Vagina (tissue), 2 donors: ENCODE measurements at regions not wholly inside any gene's neighbourhood (a gene's known extent, or its start where the extent isn't known, plus 50 kb on each side); places are given as distances from the start of the nearest gene placed in this dataset.

Source experiments
- DNase-seq, 2 donors: peaks; one replicate each; pipeline ENCODE4 v3.0.0-alpha.2; 2017; ENCODE audit errors: extremely low spot score in 2 of 2
- H3K27ac ChIP-seq: fragments of 200-600 bp; sonication (generic); one replicate; pipeline ENCODE4 v1.5.1; 2019
- H3K27me3 ChIP-seq: fragments of 200-600 bp; sonication (generic); one replicate; pipeline ENCODE4 v1.5.1; 2019
- H3K36me3 ChIP-seq, 2 donors: fragments of 200-600 bp; sonication (generic); one replicate each; pipeline ENCODE4 v1.5.1; 2017 to 2019
- H3K4me1 ChIP-seq: fragments of 200-600 bp; sonication (generic); one replicate; pipeline ENCODE4 v1.5.1; 2019
- H3K4me3 ChIP-seq, 2 donors: fragments of 200-600 bp; sonication (generic); 1 replicate in 1 of 2; 2 replicates in 1 of 2; pipeline ENCODE4 v1.5.1; 2016 to 2019
- H3K9me3 ChIP-seq: fragments of 200-600 bp; sonication (generic); one replicate; pipeline ENCODE4 v1.5.1; 2019
- CTCF ChIP-seq, 3 experiments: fragments of 450-650 bp in 2 of 3; fragments of 200-600 bp in 1 of 3; sonication (generic) in 1 of 3; IDR thresholded peaks; one replicate each; pipeline ENCODE4 v1.5.1; 2017 to 2019; ENCODE audit warnings: antibody characterized with exemption in 3 of 3, mild to moderate bottlenecking in 2 of 3, moderate library complexity in 2 of 3
- POLR2A ChIP-seq, 2 donors: fragments of 450-650 bp; IDR thresholded peaks; one replicate each; pipeline ENCODE4 v1.6.1; 2017; ENCODE audit warnings: antibody characterized with exemption in 2 of 2, mild to moderate bottlenecking in 2 of 2, moderate library complexity in 2 of 2
- POLR2AphosphoS5 ChIP-seq, 2 donors: sonication (generic); formaldehyde crosslinking; IDR thresholded peaks; one replicate each; pipeline ENCODE4 v1.9.0; 2017; ENCODE audit warnings: antibody characterized with exemption in 2 of 2, mild to moderate bottlenecking in 2 of 2, low read depth in 1 of 2; ENCODE audit not compliant: insufficient read depth in 1 of 2
- intact Hi-C: fragments of 100-400 bp; cut with DNase I; formaldehyde crosslinking; loops from one replicate; pipeline ENCODE4 v1.15.1; 2023

GRCh38 chr13:83204886-83205285 is 677.4 kb downstream of the SLITRK1 start:
- no peaks in the 10 kb centered on the region for H3K4me1 ChIP-seq
- TF ChIP-seq POLR2AphosphoS5 (IDR thresholded peaks at IDR 0.05; ENCODE audit: insufficient read depth in 1 of 2, low read depth in 1 of 2), result no peak
- no peak for TF ChIP-seq CTCF (IDR thresholded peaks at IDR 0.05)
- no peak for TF ChIP-seq POLR2A (IDR thresholded peaks at IDR 0.05)
- no peaks in the 10 kb centered on the region for H3K27me3 ChIP-seq
- no peaks in the 10 kb centered on the region for H3K9me3 ChIP-seq
- no peak overlapping the region for H3K4me3 ChIP-seq
- intact Hi-C loops, result no loop called here
- DNase-seq, result no peak
- H3K27ac ChIP-seq, result no peak overlapping the region
- no peaks in the 10 kb centered on the region for H3K36me3 ChIP-seq

GRCh38 chr13:83201506-83201905 is 680.8 kb downstream of the SLITRK1 start:
- intact Hi-C loops, result no loop called here
- TF ChIP-seq POLR2AphosphoS5 (IDR thresholded peaks at IDR 0.05; ENCODE audit: insufficient read depth in 1 of 2, low read depth in 1 of 2) (no peak), CTCF (IDR thresholded peaks at IDR 0.05) (no peak), POLR2A (IDR thresholded peaks at IDR 0.05) (no peak)
- DNase-seq, result no peak
- Histone ChIP-seq H3K4me3 (no peak overlapping the region), H3K9me3 (no peaks in the 10 kb centered on the region), H3K4me1 (no peaks in the 10 kb centered on the region), H3K36me3 (no peaks in the 10 kb centered on the region), H3K27ac (no peak overlapping the region), H3K27me3 (no peaks in the 10 kb centered on the region)

GRCh38 chr13:83197316-83197715 is 685.0 kb downstream of the SLITRK1 start:
- no peaks in the 10 kb centered on the region for H3K36me3 ChIP-seq
- H3K27me3 ChIP-seq, result no peaks in the 10 kb centered on the region
- H3K4me3 ChIP-seq, result no peak overlapping the region
- intact Hi-C loops, result no loop called here
- H3K27ac ChIP-seq, result no peak overlapping the region
- DNase-seq, result no peak
- H3K4me1 ChIP-seq, result no peaks in the 10 kb centered on the region
- no peaks in the 10 kb centered on the region for H3K9me3 ChIP-seq
- TF ChIP-seq CTCF (IDR thresholded peaks at IDR 0.05) (no peak), POLR2AphosphoS5 (IDR thresholded peaks at IDR 0.05; ENCODE audit: insufficient read depth in 1 of 2, low read depth in 1 of 2) (no peak), POLR2A (IDR thresholded peaks at IDR 0.05) (no peak)

- TF ChIP-seq CTCF (IDR thresholded peaks at IDR 0.05) (no peak), POLR2AphosphoS5 (IDR thresholded peaks at IDR 0.05; ENCODE audit: insufficient read depth in 1 of 2, low read depth in 1 of 2) (no peak), POLR2A (IDR thresholded peaks at IDR 0.05) (no peak)
- DNase-seq, result no peak
- H3K36me3 ChIP-seq, result no peaks in the 10 kb centered on the region
- no peak overlapping the region for H3K4me3 ChIP-seq
- no peaks in the 10 kb centered on the region for H3K9me3 ChIP-seq
- no peaks in the 10 kb centered on the region for H3K27me3 ChIP-seq
- H3K27ac ChIP-seq, result no peak overlapping the region
- intact Hi-C loops, result no loop called here
- no peaks in the 10 kb centered on the region for H3K4me1 ChIP-seq
These were observed 692.3 kb downstream of the SLITRK1 start for GRCh38 chr13:83190020-83190419.

- no peaks in the 10 kb centered on the region for H3K27me3 ChIP-seq
- no peak overlapping the region for H3K27ac ChIP-seq
- H3K36me3 ChIP-seq, result no peaks in the 10 kb centered on the region
- H3K4me1 ChIP-seq, result no peaks in the 10 kb centered on the region
- DNase-seq, result no peak
- intact Hi-C loops, result no loop called here
- no peaks in the 10 kb centered on the region for H3K9me3 ChIP-seq
- TF ChIP-seq POLR2A (IDR thresholded peaks at IDR 0.05), result no peak
- no peak overlapping the region for H3K4me3 ChIP-seq
These were observed 697.5 kb downstream of the SLITRK1 start for GRCh38 chr13:83184819-83185218.

- intact Hi-C loops, result no loop called here
- H3K36me3 ChIP-seq, result no peaks in the 10 kb centered on the region
- H3K4me3 ChIP-seq, result no peak overlapping the region
- DNase-seq, result no peak
- H3K9me3 ChIP-seq, result no peaks in the 10 kb centered on the region
- no peaks in the 10 kb centered on the region for H3K4me1 ChIP-seq
- no peak overlapping the region for H3K27ac ChIP-seq
- no peaks in the 10 kb centered on the region for H3K27me3 ChIP-seq
- TF ChIP-seq POLR2AphosphoS5 (IDR thresholded peaks at IDR 0.05; ENCODE audit: insufficient read depth in 1 of 2, low read depth in 1 of 2) (no peak), POLR2A (IDR thresholded peaks at IDR 0.05) (no peak), CTCF (IDR thresholded peaks at IDR 0.05) (no peak)
These were observed 698.2 kb downstream of the SLITRK1 start for GRCh38 chr13:83184150-83184475.
